Colon (tissue), 2 donors: ENCODE measurements at regions not wholly inside any gene's neighbourhood (a gene's known extent, or its start where the extent isn't known, plus 50 kb on each side); places are given as distances from the start of the nearest gene placed in this dataset.
A peak's percentile ranks its signal among the peaks of the same experiment; 100 is the strongest.
"Not testable (repeated sequence)": the region's sequence is repeated elsewhere in the genome, so short reads cannot be mapped to it uniquely, and the experiment has no call there.

Experiments
- FAIRE-seq: peaks from 2 replicates; lab custom pipeline; 2012; peaks lifted over from hg19 to GRCh38; lab: Jason Lieb, UNC
- donor health status: control.
- donor health status: control.

DNA sequence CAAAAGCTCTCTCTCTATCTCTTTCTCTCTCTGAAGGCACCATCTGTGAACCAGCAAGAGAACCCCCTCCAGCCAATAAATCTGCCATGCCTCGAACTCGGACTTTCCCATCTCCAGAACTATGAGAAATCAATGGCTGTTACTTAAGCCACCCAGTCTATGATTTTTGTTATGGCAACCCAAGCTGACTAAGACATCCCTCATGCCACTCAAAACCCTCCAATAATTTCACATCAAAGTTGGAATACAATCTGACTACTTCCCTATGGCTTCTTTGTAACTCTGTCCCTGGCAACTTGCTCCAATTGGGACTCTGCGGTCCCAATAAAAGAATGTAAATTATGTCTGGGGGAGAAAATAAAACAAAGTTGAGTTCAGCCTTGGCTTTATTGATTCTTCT is 265.7 kb downstream of the SHOX start:
- no peak for FAIRE-seq

DNA sequence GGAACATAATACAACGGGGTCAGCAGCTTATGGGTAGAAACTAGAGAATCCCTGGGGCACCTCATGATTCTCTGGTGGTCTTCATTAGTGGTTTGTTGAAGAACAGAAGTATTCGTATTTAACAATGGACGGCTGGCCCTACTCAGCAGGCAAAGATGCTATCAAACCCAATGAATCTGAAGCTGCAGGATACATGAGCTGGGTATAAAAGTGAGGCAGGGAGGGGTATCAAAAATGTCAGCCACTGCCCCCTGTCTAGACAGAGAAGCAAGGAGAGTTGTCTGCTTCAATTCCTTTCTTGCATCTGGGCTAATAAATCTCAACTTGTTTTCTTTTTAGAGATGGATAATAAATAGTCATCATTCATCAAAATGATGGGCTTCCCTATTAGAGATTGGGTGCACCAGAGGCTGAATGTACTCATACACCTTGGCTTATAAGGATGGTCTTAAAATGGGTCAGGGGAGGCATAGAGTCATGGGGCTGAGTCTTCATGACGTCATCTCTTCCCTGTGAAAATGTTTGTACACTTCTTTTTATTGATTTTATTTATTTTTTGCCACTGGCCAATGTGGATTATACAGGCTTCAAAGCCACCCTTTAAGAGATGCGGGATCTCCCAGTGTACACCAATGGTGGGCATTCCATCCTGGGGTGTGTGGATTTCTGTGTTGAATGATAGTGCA is 259.5 kb downstream of the SHOX start:
- no peak for FAIRE-seq

DNA sequence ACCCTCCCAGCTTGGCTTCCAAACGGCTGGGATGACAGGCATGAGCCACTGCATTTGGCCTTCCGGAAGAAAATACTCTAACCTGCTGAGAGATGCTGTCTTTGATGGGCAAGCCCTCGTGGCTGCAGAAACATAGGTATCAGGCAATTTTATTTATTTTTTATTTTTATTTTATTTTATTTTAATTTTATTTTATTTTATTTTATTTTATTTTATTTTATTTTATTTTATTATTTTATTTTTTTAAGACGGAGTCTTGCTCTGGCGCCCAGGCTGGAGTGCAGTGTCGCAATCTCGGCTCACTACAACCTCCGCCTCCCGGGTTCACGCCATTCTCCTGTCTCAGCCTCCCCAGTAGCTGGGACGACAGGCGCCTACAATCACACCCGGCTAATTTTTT is 257.1 kb downstream of the SHOX start:
- not testable (repeated sequence) for FAIRE-seq

DNA sequence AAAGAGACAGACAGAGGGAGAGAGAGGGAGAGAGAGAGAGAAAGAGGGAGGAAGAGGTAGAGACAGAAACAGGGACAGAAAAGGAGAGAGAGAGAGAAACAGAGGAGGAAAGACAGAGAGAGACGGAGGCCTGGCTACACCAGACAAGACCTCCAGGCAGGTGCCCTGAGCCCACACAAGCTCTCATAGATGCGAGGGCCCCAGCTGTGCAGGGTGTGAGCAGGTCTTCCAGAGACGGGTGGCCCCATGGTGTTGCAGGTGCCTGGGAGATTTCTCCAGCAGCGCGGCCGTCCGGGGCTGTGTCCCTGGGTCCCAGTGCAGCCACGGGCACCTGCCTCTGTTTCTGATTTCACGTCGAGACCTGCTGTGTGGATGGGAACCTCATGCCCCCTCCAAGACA is 253.0 kb downstream of the SHOX start:
- no peak for FAIRE-seq

DNA sequence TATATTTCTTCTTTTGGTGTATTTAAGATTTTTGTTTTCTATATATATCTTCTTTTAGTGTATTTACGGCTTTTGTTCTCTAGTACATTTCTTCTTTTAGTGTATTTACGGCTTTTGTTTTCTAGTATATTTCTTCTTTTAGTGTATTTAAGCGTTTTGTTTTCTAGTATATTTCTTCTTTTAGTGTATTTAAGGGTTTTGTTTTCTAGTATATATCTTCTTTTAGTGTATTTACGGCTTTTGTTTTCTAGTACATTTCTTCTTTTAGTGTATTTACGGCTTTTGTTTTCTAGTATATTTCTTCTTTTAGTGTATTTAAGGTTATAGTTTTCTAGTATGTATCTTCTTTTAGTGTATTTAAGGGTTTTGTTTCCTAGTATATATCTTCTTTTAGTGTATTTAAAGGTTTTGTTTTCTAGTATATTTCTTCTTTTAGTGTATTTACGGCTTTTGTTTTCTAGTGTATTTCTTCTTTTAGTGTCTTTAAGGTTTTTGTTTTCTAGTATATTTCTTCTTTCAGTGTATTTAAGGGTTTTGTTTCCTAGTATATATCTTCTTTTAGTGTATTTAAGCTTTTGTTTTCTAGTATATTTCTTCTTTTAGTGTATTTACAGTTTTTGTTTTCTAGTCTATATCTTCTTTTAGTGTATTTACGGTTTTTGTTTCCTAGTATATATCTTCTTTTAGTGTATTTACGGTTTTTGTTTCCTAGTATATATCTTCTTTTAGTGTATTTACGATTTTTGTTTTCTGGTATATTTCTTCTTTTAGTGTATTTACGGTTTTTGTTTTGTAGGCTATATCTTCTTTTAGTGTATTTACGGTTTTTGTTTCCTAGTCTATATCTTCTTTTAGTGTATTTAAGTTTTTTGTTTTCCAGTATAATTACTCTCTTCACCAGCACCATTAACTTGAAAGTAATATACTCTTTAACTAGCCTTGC is 249.4 kb downstream of the SHOX start:
- peak; percentile 91 for FAIRE-seq

DNA sequence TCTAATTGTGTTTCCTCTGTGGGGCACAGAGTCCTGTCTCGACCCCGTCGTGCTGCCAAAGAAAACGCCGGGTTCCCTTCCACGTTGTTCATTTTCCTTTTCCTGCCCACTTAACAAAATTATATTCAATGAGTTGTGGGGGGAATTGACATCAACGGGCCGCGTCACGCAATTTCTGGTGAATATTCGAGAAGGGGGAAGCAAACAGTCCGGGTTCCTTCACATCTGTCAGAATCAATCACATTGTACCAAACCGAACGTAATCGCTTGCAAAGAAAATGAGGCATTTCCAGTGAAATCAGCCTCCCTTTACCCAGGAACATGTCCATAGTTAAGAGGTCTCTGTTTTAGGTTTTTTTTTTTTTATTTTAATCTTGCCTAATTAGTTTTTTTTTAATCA is 243.5 kb downstream of the SHOX start:
- no peak for FAIRE-seq

DNA sequence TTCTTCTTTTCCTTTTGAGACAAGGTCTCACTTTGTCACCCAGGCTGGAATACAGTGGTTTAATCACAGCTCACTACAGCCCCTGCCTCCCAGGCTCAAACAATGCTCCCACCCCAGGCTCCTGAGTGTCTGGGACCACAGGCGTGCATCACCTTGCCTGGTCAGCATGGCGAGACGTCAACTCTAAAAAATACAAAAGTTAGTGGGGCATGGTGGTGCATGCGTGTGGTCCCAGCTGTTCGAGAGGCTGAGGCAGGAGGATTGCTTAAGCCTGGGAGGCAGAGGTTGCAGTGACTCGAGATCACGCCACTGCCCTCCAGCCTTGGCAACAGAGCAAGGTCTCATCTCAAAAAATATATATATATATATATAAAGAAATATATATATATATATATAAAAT is 242.4 kb downstream of the SHOX start:
- FAIRE-seq = no peak

DNA sequence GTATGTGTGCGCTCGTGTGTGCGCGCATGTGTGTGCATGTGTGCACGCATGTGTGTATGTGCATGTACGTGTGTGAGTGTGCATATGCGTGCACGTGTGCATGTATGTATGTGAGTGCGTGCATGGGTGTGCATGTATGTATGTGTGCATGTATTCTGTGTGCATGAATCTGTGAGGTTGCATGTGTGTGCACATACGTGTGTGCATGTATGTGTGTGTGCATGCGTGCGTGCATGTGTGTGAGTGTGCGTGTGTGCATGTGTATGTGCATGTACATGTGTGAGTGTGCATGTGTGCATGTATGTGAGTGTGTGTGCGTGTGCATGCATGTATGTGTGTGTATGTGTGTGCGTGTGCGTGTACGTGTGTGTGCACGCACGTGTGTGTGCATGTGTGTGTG is 241.5 kb downstream of the SHOX start:
- no peak for FAIRE-seq

DNA sequence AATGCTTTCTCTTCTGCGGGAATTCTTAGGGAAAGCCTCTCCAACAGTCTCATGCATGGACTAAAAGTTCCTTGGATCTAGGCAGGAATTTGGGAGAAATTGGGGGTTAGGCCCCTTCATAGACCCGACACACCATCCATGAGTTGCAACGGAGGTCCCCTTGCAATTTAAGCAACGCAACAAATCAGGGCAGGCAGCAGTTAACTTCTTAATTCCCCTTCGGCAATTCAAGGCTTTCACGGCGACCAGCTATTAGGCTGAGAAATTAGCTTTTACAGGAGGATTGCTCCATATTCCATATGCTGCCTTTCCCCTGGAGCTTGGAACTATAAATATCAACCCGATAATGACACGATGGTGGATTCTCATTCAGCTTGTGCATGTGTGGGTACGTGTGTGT is 241.0 kb downstream of the SHOX start:
- no peak for FAIRE-seq

DNA sequence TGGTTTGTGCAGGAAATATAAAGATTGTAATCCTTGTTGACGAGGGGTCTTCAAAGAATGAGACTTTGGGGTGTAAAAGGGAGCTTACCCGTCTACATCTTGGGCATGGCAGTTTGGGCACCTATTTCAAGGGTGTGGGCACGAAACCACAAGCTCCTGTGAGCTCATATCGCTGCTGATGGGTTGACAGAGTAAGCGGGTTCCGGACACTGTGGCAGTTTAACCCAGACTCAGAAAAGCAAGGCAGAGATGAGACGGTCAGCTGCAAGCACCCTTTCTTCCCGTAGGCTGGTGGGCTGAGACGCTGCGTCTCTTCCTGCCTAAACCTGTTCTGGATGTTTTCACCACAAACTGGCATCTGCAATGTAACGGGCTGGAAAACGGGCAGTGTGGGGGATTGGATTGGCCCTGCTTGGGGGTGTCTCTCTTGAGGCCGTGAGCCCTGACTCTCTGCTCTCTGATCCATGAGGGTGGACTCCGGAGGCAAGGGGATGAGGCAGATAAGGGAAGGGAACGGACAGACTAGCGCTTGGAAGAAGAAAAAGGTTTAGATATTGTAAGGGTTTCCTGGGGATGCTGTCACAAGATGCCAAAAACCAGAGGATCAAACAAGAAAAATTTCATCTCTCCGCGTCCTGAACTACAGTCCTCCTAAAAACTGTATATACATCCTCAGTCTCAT is 237.5 kb downstream of the SHOX start:
- FAIRE-seq = no peak

DNA sequence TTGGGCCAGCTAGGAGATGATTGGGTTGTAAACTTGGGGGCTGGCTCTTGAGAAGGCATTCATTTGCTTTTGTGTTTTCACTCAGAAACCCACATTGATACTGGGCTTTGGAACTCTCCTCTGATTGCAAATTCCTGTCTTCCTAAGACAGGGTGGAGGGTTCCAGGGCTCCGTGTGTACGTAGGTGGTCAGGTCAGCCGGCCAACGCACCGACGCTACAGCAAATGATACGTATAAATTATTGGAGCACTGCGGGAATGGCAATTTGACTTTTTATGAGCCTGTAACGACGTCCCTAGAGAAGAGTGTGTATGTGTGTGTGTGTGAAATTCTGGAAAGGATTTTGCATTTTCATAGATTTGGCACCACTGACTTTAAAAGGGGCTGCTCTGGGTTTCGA is 236.9 kb downstream of the SHOX start:
- FAIRE-seq = no peak

DNA sequence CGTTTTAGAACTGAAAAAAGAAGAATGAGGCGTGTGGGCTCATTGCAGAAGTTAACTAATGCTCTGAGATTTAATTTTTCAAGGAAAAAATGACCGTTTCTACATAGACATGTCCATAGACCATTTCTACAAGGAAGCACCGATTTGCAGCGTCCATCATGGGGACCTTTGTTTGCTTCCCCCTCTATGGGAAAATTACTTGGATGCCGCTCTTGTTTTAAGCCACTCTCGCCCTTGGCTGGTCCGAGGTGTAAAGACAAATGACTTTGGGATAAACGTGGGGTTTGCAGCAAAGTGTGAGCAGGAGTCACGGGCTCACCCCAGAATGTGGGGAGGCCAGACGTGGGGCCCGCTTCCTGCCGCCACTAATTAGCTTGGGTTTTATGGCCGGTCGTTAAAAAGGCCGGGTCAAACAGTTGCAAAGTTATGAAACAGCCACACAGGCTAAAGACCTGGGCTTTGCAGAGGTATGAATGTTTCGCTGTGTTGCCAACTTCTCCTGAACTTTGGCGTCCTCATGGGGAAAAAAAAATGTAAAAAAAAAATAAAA is 235.9 kb downstream of the SHOX start:
- FAIRE-seq = no peak

DNA sequence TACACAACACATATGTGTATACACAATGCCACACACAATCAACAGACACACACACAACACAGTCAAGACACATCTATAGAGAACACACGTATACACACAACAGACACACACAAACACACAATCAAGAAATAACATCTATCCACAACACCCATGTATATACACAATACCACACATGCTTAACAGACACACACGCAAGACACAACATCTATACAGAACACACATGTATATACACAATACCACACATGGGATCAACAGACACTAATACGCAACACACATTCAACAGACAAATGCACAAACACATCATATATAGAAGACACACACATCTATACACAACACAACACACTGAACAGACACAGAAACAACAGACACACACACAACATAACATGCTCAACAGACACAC is 234.8 kb downstream of the SHOX start:
- no peak for FAIRE-seq

DNA sequence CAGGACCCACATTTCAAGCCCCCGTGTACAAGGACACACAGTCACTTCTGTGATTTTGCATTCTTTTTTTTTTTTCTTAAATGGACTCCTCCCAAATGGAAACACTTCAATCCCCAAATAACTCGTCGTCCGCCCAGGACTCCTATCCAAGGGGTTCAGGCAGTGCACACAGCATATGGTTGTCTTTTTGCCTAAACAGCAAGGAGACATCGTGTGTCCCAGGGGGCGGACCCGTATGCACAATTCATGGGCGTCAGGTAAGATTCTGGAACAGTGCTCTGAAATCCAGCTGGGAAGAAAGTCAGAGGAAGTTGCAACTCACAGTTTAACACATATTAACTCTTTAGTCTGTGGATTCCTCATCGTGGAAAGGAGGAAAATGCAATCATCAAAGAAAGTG is 231.3 kb downstream of the SHOX start:
- FAIRE-seq = no peak

DNA sequence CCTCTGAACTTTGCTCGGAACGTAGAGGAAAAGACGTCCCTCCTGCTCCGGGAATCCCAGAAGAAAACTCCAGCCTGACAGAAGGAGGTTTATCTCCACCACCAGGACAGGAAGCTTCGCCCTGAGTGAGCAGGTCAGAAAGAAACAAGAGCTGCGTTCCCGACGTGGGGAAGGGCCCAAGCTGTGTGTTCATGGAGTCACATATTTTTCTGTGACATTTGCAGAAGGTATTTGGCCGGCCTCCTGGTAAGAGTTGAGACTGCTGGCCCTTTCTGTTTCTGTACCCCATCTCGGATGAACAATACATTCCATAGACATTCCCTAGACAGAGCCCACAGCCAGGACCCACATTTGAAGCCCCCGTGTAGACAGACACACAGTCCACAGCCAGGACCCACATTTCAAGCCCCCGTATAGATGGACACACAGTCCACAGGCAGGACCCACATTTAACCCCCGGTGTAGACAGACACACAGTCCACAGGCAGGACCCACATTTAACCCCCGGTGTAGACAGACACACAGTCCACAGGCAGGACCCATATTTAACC is 230.8 kb downstream of the SHOX start:
- FAIRE-seq = no peak

DNA sequence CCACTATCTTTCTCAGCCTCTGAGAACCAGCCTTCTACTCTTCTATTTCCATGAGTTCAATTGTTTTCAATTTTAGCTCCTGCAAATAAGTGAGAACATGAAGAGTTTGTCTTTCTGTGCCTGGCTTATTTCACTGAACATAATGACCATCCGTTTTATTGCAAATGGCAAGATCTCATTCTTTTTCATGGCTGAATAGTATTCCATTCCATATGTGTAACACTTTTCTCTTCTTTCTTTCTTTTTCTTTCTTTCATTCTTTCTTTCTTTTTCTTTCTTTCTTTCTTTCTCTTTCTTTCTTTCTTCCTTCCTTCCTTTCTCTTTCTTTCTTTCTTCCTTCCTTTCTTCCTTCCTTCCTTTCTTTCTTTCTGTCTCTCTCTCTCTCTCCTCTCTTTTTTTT is 228.7 kb downstream of the SHOX start:
- FAIRE-seq = no peak

DNA sequence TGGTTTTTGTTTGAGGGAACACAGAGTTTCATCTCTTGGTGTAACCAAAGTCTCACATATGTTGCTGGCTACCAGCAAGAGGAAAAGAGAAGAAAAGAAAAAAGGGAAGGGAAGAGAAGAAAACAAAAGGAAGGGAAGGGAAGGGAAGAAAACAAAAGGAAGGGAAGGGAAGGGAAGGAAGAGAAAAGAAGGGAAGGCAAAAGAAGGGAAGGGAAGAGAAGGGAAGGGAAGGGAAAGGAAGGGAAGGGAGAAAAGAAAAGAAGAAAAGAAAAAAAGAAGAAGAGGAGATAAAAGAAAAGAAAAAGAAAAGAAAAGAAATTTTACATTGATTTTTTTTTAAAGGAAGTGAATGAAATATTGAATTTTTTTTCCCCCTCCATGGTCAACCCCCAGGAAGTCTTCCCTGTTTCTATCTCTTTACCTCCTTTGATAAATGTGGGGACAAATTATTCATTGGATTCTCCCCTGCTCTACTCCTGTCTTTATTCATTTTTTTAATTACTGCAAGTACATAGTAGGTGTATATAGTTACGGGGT is 228.0 kb downstream of the SHOX start:
- FAIRE-seq = no peak

DNA sequence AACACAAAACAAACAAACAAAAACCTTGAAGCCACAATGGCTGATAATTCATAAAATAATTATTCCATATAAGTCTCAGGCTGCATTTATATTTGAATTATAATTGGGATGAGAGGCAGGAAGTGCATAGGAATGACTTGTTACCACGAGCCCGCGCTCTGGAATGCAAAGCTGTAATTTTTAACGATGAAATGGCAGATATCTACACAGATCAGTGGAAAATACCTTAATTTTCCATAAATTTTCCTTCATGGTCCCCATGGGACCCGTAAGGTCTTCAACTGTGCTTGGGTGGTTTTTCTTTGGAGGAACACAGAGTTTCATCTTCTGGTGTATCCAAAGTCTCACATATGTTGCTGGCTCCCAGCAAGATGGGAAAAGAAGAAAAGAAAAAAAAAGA is 226.8 kb downstream of the SHOX start:
- no peak for FAIRE-seq

DNA sequence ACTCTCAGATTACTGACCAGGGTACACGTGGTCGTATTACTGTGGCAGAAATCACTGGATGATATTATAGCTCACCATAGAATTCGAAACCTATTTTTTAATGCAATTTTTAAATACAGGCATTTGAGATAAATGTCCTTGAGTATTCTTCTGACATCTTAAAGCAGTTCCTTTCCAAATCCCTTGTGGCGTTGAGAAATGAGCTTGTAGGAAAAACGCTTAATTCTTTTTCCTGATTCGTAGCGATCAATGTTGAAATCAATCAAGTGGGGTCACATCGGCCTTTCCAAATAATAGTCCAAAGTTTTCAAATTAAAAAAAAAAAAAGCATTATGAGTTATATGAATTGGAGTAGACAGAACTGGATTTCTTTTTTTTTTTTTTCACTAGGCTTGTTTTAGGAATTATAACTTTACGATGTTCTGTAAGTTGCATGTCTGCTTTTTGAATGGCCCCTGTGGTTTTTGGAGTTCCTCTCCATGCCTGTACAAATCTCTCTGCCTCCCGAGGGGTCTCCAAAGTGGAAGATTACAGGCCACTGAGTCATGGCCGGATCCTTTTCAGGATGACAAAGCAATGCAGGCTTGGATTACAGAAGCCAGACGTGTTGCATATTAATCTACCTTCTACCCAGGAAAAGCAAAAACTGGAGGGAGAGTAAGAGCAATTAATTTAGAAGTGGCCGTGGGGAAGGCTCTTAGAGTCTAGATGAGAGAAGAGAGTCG is 226.1 kb downstream of the SHOX start:
- no peak for FAIRE-seq

DNA sequence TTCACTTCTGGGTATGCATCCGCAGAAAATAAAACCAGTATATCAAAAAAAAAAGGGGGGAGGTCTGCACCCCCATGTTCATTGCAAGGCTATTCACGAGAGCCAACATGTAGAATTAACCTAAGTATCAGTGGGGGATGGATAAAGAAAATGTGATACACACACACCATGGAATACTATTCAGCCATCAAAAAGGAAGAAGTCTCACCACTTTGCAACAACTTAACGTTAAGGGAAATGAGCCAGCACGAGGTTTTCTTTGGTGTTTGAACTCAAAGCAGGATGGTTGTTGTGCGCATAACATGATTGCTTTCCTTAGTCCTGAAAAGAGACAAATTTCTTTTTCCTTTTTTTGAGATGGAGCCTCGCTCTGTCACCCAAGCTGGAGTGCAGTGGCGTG is 222.7 kb downstream of the SHOX start:
- FAIRE-seq = no peak

DNA sequence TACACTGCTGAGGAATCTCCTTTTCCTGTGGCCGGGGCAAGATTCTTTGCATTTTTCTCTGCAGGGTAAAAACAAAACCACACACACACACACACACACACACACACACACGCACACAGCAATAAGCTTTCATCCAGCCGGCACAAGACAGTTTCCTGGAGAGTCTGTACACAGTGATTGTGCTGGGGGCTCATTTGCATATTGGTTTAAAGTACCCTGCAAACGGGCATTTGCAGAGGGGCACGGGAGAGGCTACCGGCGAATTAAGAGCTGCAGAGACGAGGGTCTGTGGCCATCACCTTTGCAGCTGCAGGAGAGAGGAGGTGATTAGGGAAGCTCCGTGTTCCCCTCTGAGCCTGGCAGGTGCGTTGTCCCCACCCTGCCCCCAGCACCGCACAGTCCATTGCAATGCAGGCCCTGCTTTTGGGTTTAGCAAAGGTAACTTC is 219.9 kb downstream of the SHOX start:
- FAIRE-seq = no peak
